GM11168 (cell line): ENCODE measurements at regions not wholly inside any gene's neighbourhood (a gene's known extent, or its start where the extent isn't known, plus 50 kb on each side); places are given as distances from the start of the nearest gene placed in this dataset.

Experiments
- in situ Hi-C: fragments of 300-500 bp; cut with MboI; formaldehyde crosslinking; loops from one replicate; pipeline ENCODE4 v1.12.0; 2022; ENCODE audit warnings: low sequenced_read_pairs; ENCODE audit not compliant: unreplicated experiment

DNA sequence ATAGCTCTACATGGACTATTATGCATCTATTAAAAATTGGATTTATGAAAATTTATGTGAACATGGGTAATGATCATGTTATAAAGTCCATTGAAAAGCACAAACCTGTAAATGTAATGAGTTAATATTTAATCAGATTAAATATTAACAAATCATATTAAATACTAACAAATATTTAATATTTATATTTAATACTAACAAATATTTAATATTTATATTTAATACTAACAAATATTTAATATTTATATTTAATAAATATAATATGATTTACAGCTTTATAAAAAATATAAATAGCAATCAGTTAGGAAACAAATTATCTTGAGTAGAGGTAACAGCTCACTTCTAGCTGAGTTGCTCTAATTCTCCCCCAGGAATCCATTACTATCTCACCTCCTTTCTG lies 758.0 kb upstream of the USP15 start:
- in situ Hi-C loops = no loop called here

DNA sequence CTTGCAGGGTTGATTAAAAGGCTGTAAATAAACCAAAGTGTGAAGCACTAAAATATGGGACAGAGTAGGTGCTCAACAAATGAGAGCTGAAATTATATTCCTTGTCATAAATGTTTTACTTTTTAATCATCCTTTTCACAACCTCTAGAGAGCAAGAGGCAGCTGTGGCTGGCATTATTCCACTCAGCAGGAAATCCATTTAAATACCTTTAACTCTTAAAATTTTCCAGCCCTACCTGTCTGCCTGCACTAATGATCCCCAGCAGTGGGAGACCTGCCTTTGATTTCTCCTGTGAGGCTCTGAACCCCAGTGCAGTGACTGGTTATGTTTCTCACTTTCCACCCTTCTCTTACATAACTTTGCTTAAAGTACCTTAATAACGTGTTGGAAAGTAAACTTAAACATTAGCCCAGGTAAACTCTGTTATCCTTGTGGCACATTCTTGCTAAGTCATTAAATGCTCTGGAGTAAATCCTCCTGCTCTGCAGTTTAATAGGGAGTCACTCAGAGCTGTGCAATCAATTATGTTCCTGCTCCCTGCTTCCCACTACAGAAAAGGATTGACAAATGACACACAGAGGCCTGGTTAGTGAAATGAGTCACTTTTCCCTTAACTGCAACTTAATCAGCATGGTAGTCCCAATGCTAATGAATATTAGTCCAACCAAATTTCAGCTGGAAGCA lies 755.7 kb upstream of the USP15 start:
- in situ Hi-C loops = no loop called here

DNA sequence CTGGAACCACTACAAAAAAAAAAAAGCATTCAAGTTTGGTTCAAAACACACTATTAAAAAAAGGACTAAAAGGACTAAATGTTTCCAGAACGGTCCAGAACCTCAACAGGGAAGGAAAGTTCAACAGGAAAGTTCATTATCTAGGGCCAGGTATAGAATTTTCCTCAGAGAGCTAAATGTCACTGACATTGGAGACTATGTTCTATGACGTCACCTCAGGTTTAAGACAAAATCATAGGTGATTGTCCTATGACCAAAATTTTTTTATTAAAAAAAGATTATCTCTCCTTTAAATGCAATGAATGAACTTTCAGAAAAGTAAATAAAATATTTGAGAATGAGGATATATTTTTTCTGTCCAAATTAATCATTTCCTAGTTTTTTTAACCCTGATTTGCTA lies 746.7 kb upstream of the USP15 start:
- in situ Hi-C loops = no loop called here

DNA sequence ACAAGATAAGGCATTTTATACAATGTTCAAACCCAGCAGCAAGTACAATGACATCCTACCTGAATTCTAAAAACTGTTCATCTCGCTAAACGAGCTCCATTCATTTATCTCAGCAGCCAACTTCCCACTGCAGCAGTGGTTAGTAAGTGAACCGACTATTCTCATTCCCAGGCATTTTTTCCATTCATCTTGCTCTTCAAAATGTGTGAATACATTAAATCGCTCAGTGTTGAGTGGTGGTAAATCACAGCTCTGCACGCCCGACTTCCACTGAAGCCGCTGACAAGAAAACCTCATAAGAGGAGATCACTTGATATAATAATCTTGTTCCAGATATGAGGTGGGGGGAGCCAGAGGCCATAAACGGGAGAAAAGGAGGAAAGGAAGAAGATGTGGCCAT lies 746.2 kb upstream of the USP15 start:
- in situ Hi-C loops = no loop called here

DNA sequence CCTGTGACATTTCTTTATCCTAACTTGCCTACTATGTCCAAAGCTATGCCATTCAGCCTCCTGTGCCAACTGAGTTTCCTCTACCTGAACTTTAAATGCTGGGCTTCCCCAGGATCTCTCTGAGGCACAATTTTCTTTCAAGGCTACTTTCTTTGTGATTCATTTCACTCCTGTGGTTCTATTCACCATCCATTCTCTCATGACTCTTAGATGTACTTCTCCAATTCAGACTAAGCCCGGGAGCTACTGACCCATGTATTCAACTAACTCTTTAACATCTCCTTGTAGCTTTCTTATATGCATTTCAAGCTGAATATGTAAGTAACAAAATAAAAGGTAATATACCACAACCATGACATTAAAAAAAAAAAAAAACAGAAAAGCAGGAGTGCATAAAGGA lies 738.9 kb upstream of the USP15 start:
- in situ Hi-C loops = no loop called here

DNA sequence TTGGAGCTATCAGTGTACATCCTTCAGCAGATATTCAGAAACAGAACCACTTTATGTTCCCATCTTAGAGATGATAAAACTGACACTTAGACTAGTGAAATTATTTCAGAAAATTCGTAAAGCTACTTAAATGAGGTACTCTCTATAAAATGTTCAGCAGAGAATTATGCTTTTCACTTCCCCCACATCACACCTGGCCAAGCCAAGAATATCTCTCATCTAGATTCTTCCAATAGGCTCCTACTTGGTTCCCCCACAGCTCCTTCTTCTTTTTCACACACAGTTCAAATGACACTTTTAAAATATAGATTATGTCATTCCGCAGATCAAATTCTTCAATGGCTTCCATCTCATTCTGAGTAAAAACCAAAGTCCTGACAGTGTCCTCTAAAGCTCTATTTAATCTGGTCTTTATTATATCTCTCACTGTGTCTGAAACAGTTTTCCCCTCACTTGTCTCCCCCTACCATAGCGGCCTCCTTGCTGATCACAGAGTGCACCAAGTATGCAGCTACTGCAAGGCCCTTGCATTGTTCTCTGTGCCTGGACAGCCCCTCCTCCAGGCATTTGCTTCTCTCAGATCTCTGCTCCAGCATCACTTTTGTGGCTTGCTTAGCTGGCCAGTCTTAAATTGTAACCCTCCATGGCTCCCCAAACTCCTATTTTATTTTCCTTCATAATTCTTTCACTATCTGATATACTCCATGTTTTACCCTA lies 736.8 kb upstream of the USP15 start:
- in situ Hi-C loops = no loop called here

DNA sequence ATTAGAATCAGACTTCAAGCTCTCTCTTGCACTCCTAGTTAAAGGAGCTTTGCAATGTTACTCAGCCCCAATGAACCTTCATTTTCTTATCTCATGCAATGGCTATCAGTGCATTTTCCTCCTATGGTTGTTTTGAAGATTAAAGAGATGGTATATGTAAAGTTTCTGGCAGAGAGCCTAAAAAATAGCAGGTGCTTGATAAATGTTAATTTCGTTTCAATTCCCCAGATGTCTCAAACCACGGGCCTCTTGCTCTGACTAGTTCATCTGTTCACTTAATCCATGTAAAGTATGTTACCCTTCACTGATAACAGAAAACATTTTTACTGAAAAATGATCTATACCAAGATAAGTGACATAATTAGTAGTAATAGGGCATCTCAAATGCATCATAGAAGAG lies 735.4 kb upstream of the USP15 start:
- in situ Hi-C loops = no loop called here

DNA sequence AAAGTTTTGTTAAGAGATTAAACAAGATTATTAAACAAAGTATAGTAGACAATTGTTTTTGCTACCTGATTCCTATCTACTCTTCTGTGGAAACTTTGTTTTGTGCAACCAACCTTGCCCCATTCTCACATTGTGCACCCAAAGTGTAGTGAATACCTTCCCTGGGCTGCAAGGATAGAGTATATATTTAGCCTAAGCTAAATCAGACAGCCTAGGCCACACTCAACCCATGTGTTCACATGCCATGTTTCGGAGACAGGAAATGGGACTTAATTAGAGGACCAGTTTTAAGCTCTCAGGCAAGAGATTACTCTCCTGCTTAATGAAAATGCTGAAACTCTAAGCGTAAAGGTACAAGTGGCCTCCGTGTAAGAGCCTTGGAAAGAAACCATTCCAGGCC lies 734.9 kb upstream of the USP15 start:
- in situ Hi-C loops = no loop called here

DNA sequence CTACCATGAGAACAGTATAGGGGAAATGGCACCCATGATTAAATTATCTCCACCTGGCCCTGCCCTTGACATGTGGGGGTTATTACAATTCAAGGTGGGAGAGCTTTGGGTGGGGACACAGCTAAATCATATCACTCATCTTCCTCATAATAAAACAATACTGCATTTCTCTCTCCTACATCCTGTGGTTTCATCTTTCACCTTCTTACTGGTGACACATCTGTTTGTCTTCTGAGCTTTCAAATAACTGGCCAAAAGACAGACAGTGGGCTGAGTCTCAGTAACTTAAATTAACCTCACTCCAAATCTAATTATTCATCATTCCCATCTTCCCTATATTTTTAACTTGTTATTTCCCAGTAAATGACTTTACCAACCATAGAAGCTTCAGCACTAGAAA lies 729.7 kb upstream of the USP15 start:
- in situ Hi-C loops = no loop called here

DNA sequence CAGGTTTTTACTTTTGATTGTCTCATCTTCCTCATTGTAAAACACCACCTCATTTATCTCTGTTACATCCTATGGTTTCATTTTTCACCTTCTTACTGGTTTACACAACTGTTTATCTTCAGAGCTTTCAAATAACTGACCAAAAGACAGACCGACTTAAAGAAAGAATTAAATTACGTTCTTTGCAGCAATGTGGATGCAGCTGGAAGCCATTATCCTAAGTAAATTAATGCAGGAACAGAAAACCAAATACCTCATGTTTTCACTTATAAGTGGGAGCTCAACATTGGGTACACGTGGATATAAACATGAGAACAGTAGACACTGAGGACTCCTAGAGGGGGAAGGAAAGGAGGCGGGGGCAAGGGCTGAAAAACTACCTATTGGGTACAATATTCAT lies 729.0 kb upstream of the USP15 start:
- in situ Hi-C loops = no loop called here

DNA sequence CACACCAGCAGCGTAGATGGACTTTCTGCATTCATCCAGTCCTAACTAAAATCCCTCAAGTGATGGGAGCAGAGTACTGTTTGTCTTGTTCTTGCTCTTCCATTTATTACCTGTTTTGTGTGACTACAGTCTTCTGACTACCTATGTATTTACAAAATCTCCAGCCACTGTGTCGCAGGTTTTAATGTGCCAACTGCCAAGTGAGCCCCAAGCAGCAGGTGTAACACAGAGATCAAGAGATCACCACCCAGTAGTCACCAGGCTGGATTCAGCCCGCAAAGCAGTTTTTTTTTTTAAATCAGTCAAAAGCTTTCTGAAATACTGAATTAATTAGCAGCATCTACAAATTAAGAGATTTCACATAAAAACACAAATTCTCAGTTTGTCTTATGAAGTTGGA lies 724.1 kb upstream of the USP15 start:
- in situ Hi-C loops = no loop called here

DNA sequence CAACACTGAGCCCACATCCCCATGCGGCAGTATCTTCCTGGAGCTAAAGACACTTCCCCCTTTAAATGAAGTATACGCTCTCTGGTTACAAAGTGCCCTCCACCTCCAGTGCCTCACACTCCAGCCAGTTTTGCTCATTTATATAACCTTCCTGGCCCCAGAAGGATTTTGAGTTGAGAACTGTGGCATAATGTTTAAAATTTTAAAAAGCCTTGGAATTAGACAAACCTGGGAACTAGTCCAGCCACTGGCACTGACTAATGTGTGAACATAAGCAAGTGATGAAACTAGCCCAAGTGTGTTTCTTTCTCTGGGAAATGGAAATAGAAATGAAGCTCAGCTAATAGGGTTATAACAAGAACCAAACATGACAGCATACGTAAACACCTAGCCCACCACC lies 723.7 kb upstream of the USP15 start:
- in situ Hi-C loops = no loop called here

DNA sequence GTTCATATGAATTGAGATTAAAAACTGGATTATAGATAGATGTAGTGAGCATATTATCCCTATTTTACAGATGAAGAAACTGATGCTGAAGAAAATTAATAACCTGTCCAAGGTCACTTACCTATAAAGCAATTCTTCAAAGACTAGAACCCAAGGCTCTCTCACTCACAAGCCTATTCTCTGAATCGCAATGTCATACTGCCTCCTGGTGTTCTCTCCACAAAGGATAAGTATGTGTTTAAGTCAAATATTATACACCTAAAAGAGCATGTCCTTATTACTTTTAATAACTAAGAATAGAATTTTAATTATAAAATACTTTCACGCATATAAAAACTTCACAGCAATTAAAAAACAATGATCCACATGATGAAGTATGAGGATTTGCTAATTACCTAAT lies 721.3 kb upstream of the USP15 start:
- in situ Hi-C loops = no loop called here

DNA sequence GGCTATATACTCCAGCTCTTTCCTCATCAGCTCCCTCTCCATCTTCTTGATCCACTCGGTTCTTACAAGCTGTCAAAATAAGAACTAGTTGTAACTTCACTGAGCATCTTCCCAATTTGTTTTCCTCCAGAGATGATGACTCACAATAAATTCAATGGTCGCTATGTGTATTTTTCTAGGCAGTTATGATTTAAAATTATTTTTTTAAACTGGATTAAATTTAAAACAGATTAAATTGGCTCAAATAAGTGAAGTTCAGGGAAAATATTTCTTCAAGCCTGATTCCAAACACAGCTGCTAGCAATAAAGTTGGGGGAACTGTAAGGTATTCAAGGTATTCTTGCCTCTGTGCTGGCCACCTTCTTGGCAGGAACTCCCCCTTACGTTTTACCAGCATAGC lies 717.7 kb upstream of the USP15 start:
- in situ Hi-C loops = no loop called here

DNA sequence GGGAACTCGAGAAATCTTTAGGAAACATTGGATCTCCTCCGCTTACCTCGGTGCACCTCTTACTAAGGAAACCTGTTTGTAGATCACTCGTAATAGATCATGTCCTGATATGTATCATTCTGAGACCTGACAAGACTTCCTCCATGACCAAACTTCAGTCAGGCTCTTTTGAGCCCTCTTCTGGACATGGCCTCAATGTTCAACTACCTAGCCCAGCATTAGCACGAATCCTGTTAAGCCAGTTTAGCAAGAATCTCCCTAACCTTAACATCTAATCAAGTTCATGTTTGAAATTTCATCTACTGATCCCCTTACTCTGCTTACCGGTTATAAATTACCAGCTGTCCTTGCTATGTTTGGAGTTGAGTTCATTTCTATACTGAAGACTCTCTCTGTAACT lies 713.9 kb upstream of the USP15 start:
- in situ Hi-C loops = no loop called here

DNA sequence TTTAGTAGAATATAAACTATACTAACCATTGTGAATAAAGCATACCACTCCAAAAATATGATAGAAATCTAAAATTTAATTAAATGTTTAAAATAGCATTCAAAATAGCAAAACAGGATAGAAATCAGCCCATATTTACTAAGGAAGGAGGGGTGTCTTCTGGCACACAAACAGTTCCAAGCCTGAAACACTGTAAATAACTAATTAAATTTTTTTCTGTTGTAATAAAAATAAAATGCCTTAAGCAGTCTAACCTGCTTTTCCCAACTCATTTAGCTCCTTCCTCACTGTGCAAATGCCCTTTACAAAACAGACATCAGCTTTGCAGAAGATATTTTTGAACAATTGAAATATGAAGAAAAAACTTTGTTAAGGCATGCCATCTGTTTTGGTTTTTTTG lies 707.1 kb upstream of the USP15 start:
- in situ Hi-C loops = no loop called here

DNA sequence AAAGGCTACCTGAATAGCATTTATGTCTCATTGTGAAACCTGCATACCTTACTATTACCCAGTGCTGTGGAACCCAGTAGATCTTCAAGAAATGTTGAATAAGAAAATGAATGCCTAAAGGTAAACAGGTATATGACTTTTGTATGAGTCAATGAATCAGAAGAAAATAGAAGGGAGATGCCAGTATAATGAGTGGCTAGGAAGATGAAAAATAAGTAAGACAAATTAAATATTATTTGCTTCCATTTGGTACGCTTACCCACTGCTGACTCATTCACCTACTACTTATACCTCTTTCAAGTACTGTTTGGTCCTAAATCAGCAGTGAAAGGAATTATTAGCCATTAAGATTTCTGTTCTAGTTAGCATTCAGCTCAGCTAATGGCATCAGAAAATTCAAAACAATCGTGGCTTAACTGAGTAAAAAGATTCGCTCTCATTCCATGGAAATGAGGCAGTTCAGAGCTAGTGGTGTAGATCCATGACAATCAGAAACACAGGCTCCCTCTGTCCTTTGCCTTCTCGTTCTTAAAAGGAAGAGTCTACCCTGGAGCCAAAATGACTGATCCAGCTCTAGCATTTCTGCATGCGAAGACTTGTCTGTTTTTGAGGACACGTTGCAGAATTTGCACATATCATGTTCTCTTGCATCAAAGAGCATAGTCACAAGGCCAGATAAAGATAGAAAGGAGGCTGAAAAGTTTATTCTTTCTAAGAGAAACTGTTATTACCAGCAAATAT lies 705.8 kb upstream of the USP15 start:
- in situ Hi-C loops = no loop called here

DNA sequence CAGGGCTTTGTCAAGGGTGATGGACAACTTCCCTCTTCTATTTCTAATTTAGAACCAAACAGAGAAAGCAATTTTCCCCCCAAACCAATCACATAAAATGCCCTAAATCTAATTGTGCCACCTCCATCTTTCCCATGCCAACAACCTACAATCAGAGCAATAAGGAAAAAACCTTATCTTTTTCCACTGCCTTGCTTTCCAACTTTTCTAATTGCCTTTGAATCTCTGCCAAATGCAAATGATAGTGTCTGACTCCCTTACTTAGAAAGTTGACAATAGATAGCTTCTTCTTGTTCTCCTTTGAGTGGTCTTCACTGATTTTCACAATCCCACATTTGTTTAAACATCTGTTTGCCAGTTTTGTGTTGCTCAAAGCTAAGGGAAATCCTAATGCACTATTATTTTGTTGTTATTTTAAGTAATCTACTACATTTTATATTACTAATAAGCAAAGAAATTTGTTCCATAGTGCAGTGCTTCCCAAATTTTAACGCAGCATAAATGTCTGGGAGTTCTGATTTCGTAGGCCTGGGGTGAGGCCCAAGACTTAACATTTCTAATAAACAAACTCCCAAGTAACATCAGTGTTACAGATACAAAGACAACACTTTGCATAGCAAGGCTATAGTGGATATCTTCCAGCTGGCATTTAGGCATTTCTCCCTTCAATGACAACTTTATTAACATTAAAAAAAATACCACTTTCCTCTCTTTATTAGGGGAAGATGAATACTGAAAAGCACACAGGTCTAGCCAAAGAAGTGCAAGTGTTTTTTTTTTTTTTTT lies 696.3 kb upstream of the USP15 start:
- in situ Hi-C loops = no loop called here

DNA sequence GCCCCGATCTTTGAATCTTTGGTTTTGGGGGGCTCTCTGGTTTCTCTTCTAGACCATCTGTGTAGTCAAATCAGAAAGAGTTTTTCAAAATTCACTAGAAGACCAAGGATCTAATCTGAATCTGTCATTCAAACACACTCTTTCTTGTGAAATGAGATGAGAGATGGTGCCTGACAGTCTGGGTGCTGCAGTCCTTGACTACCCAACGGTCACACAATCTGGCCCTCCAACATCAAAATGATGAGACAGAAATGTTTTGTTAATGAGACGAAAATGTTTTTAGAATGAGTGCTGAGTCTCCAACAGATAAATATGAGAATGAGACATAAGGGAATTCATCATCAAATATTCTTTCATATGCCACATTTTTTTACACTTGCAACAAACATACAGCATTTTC lies 695.7 kb upstream of the USP15 start:
- in situ Hi-C loops = no loop called here

DNA sequence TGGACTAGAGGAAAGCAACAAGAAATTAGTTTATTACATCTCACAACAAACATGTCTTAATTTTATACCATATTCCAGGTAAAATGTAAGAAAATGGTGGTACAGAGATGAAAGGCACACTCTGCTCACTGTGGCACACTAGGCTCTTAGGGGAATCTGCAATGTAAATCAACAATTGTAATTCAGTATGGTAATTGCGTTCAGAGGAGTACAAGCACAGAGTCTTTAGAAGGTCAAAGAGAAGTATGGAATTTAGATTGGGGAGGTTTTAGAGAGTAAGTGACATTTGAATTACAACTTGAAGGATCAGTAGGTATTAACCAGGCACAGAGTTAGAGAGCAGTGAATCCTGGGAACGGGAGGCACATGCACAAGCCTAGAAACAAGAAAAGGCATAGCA lies 694.0 kb upstream of the USP15 start:
- in situ Hi-C loops = no loop called here

DNA sequence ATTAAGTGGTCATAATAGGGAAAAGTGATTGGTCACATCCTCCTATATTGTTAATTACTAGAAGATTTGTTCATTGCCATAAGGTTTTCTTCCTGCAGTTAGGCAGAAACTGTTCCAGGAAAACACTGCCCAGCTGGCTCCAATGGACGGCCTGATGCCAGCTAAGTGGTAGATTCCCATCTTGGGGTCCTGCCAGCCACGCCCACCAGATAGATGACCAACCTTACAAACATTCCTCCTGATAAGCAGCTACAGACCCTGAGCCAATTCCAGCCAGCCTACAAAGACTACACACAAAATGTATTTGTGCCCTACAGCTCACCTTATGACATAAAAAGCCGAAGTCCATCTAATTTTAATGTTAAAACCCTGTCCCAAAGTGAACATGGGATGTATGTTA lies 685.9 kb upstream of the USP15 start:
- in situ Hi-C loops = no loop called here
